H54 (cell line): ENCODE measurements at regions not wholly inside any gene's neighbourhood (a gene's known extent, or its start where the extent isn't known, plus 50 kb on each side); places are given as distances from the start of the nearest gene placed in this dataset.

Experiments
- DNase-seq: peaks from one replicate; pipeline ENCODE4 v3.0.0; 2011; ENCODE audit warnings: low spot score, mixed read lengths; ENCODE audit not compliant: insufficient read length
- FAIRE-seq: peaks from 3 replicates; lab custom pipeline; 2011; peaks lifted over from hg19 to GRCh38; lab: Jason Lieb, UNC
- POLR2A ChIP-seq: IDR thresholded peaks from 2 replicates; pipeline ENCODE4 v1.6.1; 2011; ENCODE audit warnings: low read depth, mild to moderate bottlenecking, low read length

DNA sequence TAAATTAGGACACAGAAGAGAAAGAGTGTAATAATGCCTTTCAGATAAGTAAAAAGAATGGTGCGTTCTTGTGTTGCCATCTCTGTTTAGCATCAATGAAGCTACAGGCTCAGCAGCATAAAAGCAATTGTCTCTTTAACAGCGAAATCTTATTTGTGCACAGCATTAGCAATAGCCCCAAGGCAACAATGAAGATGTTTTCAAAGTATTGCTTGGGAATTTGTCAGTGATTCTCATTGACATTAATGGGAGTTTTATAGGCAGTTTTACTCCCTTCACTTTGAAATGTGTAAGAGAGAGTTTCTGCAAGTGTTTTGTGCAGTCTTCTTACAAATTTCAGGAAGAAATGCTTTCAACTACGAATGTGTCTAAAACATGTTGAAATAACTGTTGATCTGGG lies 633.0 kb downstream of the TLL1 start:
- no peak for FAIRE-seq
- DNase-seq, result no peak
- no peak for TF ChIP-seq POLR2A

DNA sequence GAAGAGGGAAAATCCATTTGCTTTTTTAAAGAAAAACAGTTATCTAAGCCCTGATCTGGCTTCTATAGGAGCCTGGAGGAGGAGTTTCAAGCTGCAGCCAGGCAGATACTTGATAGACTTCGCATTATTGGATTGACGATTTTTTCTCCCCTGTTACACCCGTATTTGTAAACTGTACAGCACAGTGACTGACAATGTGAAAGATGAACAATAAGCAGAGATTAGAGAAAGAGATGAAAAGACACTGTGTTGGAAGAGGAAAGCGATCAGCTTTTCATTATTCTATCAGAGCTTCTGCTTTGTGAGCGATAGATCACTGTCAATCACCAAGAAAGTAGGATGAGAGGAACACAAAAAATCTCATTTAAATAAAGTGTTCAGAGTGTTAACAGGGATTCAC lies 639.2 kb downstream of the TLL1 start:
- no peak for FAIRE-seq
- DNase-seq, result no peak
- TF ChIP-seq POLR2A, result no peak

DNA sequence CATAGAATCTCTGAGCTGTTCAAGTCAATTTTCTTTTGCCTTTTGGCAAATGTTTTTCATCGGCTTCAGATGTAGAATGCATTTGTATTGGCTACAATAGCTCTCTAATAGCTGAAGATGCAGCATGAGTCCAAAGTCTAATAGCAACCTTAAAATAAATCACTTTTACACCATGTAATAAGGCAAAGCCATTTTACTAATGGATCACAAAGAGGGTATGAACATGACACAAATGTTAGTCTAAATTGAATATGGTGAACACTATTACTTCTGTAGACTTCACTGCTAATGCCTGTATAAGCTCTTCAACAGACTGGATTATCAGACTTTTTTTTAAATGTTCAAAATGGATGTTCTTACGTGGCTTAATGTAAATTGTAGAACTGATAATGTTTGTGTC lies 645.3 kb downstream of the TLL1 start:
- DNase-seq, result no peak

DNA sequence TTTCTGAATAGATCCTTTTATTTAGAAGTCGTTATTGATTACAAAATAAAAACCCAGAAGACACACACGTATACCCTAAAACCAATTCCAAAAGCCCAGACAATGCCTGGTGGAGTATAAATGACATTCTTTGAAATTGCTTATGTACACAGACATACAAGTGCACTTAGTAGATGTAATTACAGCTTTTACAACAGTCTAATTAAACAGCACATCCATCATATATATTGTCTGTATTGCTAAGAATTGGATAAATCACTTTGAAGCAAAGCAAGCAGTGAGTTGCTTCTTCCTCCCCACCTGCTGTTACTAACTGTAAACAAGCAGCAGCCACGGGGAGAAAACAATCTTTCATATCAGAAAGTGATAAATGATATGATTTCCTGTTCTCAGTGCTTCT lies 645.7 kb downstream of the TLL1 start:
- FAIRE-seq (no peak), DNase-seq (no peak)
- no peak for TF ChIP-seq POLR2A

More for the DNA sequence above, 645.3 kb downstream of the TLL1 start:
- no peak for TF ChIP-seq POLR2A
- FAIRE-seq, result no peak

DNA sequence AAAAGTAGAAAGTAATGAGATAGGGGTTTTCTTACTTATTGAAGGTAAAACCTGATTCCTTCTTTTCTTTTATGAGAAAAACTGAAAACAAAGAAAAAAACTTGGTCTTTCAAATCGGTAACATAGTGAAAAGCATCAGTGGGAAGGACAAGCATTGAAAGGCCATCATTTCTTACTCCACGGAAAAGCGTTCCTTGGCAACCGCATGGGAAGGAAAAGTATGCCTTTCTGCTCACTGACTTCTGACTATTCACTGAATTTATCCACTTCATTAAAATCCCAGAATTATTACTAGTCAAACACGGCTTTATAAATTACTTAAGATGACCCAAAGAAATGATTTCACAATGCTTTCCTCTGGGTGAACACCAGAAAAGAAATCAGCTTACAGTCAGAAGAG lies 646.7 kb downstream of the TLL1 start:
- FAIRE-seq (no peak), DNase-seq (no peak)
- TF ChIP-seq POLR2A, result no peak

DNA sequence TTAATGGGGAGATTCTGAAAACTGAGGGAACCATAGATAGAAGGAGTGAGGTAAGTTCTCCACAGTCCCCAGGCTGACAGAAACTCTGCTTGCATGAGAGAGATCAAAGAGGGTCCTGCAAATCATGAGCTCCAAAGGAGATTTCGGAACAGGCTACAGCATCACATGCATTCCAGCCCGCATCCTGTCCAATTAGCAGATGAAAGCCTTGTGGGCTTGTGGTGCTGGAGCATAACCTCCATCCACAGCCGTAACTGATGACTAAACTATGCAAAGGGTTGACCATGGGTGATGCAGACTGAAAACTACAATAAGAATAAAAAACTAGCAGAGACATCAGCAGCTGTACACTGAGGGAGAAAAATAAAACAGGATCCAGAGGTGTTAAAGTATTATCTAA lies 654.5 kb downstream of the TLL1 start:
- DNase-seq, result no peak
- no peak for TF ChIP-seq POLR2A
- FAIRE-seq, result no peak

DNA sequence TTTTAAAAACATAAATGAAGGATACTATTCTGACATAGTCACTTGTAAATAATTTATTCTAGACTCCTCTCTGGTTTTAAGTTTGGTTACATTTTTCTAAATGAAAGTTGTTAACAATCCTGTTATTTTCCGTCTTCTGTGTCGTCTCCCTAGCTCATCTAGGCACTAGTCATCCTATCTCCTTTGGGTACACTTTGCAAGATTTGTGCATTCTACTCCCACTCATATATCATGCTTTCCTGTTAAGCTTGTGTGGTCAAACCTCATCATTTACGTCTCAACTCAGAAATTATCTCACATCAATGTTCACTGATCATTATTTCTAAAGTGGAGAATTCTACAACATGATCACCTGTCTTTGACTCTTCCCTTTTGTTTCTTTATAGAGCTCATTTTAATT lies 658.7 kb downstream of the TLL1 start:
- no peak for TF ChIP-seq POLR2A
- DNase-seq (no peak), FAIRE-seq (no peak)

DNA sequence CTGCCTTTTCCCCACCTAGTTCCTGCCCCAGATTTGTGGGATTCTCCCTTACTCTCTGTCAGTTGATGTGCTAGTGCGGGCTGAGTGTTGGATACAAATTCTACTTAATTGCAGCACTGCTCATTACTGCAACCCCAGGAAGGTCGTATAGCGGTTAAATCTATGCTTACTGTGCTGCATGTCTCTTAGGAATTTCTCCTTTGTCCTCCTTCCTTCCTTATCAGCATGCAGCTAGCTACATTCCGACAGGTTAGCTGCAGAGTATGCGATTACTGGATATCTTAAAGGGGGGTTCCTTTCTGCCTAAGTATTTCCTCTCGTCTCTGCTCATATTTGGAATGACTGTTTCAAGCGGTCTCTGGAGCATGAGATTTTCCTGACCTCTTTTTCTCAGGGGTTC lies 662.8 kb downstream of the TLL1 start:
- TF ChIP-seq POLR2A, result no peak
- DNase-seq (no peak), FAIRE-seq (no peak)

DNA sequence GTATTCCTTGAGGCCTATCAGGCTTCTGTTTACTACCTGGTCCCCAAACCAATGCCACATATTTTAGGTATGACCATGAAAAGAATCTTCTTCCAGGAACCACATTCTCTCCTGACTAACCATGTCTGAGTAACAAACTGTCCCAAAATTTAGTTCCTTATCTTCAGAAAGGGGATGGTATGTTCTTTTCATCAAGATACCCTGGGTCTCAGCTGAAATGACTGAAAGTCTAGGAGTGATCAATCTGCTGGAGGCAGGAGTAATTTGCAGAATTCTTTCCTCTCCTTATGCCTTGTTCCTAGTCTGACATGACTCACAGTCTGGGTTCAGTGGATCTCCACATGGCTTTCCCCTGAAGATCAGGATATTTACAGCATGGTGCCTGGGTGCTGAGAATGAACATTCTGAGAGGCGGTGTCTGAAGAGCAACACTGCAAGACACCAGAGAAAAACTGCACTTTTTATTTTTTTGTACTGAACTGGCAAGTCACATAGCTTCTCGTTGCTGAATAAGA lies 665.5 kb downstream of the TLL1 start:
- DNase-seq (no peak), FAIRE-seq (no peak)
- no peak for TF ChIP-seq POLR2A

DNA sequence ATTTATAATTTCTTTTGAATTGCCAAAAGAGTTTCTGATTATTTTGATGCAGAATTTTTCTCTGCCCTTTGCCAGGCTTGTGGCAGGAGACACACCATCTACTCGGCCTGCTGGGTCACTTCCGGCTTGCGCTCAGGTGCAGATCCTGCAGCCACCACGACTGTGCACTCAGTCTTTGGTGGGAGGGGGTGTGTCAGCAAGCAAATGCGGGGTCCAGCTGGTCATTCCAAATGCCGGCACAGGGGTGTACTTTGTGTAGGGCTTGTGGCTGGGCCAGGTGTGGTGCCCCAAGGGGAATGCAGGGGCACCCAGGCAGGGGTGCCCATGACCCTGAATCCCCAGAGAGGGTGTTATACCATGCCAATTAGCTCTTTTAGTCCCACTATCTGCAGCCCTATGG lies 673.0 kb downstream of the TLL1 start:
- DNase-seq (no peak), FAIRE-seq (no peak)
- TF ChIP-seq POLR2A, result no peak

DNA sequence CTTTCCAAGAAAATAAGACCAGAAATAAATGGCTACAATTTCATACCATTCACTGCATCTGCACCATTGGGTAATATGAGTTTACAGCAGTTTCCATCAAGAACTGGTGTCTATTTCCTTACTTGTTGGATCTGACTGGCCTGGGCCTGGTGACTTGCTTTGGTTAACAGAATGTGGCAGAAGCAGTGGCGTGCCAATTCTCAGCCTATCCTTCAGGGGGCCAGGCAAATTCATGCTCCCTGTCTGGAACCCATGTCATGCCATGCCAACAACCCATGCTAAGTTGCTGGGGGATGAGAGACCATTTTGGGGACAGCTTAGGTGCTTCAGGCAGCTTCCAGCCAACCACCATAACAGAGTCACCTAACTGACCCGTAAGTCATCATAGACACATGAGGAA lies 656.7 kb downstream of the SPOCK3 start:
- no peak for FAIRE-seq
- no peak for DNase-seq
- no peak for TF ChIP-seq POLR2A

DNA sequence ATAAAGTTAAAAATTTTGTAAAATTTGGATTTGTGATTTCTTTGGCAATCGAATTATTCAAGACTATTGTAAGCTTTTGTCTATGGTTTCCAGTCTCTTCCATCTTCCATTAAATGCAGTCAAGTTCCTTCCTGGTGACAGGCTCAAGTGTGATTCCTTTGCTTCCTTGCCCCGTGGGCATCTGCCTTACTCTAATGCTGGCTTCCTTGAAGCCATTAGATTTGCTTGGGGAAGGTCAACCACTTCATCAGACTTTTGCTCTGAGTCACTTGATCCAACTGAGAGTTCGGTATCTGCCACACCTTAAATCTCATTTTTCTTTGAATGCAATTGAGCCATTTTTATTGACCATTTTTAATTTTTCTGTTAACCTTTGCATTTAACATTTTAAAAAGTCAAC lies 648.8 kb downstream of the SPOCK3 start:
- FAIRE-seq (no peak), DNase-seq (no peak)
- no peak for TF ChIP-seq POLR2A

DNA sequence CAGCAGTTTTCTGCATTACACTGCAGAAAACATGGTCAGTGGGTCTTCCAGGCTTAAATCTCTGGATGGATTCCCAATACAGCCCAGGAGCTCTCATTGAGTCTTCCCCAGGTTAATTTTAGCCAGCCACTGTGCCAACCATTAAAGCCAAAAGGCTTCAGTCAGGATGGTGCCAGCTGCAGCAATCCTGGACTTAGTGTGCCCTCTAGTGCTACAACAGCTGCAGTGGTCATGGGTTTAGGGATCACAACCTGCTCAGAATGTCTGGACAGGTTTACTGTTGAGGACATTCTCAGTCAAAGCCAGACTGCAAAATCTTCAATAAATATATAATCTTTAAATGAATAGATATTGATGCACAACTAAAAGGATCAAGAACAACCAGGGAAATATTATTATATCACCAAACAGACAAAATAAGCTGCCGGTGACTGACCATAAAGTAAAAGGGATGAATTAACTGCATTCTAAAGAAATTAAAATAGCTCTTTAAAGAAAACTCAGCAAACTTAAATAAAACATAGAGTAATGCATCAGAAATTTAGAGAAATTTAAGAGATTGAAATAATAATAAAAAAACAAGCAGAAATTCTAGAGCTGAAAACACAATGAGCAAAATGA lies 639.9 kb downstream of the SPOCK3 start:
- FAIRE-seq, result peak; percentile 15
- DNase-seq, result peak; percentile 3

DNA sequence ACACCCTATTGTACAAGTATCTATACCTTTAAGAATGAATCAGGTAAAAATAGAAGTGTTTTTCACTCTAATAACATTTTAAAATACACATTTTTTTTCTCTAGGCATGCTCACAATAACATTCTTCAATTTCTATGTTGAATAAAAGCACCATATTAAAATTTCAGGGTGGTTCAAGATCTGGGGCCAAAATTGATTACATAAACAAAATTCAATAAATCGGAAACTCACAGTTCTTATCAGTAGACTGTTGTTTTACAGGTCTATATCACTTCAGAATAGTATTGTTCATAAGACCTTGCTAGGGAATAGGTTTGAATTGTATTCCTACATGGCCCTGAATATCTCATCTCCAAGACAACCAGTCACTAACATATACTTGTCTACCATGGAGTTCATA lies 634.0 kb downstream of the SPOCK3 start:
- DNase-seq, result no peak
- no peak for TF ChIP-seq POLR2A
- no peak for FAIRE-seq

More for the DNA sequence above, 639.9 kb downstream of the SPOCK3 start:
- TF ChIP-seq POLR2A, result no peak

DNA sequence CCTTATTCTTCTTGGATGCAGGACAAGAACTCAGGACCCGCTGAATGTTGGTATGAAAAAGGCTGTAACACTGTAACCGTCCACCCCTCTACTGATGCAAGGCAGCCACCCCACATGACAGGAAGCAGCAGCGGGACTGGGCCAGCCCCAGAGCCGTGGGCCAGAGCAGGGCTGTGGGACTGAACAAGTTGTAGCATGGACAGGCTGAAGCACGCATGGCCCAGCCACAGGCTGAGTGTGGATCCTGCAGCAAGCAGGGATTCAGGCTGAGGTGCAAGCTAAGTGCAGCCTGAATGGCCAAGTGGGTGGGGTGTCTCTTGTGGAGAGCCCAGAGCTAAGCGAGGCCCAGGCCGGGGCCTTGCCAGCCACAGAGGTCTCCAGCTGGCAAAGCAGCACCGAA lies 632.2 kb downstream of the SPOCK3 start:
- TF ChIP-seq POLR2A, result no peak
- no peak for DNase-seq
- no peak for FAIRE-seq

DNA sequence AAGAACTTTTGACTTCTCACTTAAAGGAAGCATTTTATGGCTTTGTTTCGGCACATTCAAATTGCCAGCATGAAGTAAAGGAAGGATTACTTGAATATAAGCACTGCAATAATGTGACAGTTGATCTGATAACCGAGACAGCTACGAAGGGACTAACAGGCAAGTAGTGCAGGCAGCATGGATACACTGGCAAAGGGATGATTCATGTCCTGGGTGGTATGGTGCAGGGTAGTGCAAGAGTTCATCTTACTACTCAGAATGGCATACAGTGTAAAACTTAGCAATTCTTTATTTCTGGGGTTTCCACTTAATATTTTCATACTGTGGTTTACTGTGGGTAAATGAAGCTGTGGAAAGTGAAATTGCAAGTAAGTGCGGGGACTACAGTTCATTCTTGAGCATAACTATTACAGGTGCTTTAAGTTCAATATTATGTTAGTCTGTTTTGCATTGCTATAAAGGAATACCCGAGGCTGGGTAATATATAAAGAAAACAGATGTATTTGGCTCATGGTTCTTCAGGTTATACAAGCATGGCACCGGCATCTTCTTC lies 611.8 kb downstream of the SPOCK3 start:
- peak; percentile 83 for FAIRE-seq
- TF ChIP-seq POLR2A, result no peak

More for the DNA sequence above, 611.8 kb downstream of the SPOCK3 start:
- no peak for DNase-seq
